ENCODE measurements at regions not wholly inside any gene's neighbourhood (a gene's known extent, or its start where the extent isn't known, plus 50 kb on each side); places are given as distances from the start of the nearest gene placed in this dataset.
"Not testable (repeated sequence)": the region's sequence is repeated elsewhere in the genome, so short reads cannot be mapped to it uniquely, and the experiment has no call there.

DNA sequence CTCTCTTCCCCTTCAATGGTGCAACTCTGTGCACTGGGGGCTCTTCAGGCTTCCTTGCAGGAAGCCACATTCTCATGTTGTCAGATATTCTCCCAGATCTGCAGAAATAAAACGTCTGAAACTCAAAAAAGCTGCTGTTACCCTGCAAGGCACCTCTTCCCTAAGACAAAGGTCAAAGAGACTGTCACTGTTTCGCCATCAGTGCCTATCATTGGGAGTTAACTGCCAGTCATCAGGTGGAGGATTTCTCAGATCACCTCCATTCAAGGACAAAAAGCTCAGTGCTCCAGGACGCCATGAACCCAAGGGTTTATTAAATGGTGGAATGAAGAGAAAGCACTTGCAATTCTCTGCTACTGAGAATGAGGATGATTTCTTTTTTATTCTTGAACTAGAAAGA, 144.6 kb upstream of the PALS2 start:
- FAIRE-seq (no peak), DNase-seq (ENCODE audit: insufficient read length, low spot score) (no peak)

DNA sequence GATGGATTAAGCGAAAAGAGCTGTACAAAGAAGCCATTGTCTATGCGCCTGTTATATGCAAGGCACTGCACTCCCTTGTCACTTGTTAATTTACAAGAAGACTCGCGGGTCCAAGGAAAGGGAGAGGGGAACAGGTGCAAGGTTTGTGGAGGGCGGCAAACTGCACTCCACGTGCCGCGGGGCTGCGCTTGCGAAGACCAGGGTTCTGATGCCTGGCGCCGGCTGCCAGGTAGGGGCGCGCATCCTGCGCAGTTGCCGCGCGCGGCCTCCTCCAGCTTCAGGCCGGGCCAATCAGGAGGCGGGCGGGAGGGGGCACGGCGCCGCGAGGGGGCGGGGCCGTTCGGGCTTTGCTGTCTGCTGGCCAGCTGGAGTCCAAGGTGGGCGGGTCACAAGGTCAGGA, 140.6 kb upstream of the PALS2 start:
- FAIRE-seq = no peak
- no peak for DNase-seq (ENCODE audit: insufficient read length, low spot score)

- FAIRE-seq = no peak
Measured at GRCh38 chr7:24434972-24435371, 138.3 kb upstream of the PALS2 start.

DNA sequence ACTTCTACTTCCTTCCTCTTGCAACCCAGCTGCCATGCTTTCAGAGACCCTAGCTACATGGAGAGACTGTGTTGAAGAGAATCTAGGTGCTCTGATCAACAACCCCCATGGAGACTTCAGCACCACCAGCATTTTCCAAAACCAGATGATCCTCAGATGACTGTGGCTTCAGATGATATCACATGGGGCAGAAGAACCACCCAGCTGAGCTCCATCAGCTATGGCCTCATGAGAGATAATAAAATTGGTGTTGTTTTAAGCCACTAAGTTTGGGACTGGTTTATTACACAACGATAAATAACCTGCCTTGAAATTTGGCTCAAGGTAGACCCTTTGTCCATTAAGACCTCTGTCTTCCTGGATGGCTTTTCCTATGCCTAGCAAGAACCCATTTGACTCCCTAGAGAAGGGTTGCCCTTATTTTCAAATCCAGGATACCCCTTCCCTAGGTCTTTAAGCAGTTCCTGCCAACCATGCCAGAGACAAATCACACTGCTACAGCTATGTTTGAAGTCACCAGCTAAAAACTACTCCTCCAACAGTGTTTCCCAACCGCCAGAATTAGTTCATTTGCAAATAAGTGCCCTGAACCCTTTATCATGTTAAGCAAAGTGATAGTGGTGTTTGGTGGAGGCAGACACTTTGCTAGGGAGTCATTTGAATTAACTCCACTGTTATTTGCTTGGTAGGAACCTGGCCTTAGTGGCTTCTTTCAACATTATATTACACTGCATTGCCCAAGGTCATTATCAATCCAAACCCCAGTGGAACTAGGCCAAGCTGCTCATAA, 136.9 kb upstream of the PALS2 start:
- DNase-seq (ENCODE audit: insufficient read length, low spot score) (no peak), FAIRE-seq (no peak)

More at GRCh38 chr7:24434972-24435371, 138.3 kb upstream of the PALS2 start:
- DNase-seq (ENCODE audit: insufficient read length, low spot score) = no peak

DNA sequence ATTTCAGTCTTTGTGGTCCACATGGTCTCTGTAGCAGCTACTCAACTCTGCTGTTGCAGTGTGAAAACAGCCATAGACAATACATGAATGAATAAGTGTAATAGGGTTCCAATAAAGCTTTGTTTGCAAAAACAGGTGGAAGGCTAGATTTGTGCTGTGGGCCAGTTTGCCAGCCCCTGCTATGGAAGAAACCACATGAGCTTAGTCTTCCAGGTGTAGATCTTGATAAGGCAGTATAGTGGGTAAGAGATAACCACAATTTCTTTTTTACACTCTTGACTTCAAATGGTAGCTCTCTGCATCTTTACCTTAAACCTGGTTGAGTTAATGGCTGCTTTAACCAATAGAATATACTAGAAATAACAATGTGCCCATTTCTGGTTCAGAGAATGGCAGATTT, 135.0 kb upstream of the PALS2 start:
- no peak for DNase-seq (ENCODE audit: insufficient read length, low spot score)
- no peak for FAIRE-seq

DNA sequence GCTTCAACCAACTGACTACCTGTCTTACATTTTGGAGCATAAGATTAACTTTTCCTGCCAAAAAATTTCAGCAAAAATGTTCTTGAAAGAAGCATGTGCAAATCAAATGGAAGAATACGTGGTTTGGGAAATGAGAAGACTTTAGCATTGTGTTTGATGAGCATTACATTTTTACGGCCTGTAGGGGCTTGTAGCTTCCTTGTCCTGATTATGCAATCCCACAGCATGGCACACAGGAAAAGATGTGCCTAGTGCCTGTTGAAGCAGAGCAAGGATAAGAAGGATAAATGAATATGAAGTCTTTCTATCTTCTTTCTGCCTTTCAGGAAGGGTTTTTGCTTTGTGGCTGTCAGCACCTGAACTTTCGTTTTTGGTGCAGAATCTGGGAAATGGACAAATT, 134.1 kb upstream of the PALS2 start:
- not testable (repeated sequence) for FAIRE-seq; DNase-seq (ENCODE audit: insufficient read length, low spot score)

DNA sequence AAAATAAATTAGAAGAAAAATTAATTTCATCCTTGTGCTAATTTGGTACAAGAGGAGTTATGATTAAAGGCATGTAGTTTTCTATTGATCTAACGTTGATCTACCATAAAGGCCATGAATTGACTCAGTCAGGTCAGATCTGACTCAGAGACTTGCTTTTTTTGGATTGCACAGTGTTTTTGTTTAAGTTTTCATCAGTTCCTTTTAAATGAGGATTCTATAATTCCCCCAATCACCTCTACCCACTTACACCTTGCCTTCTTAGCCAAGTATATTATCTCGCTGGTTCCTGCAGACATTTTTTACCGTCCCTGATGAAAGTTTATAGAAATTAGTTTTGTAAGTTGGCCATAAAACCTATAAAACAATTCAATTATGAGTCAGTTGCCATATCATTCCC, 132.4 kb upstream of the PALS2 start:
- DNase-seq (ENCODE audit: insufficient read length, low spot score) (no peak), FAIRE-seq (no peak)

GRCh38 chr7:24441314-24442027, 131.8 kb upstream of the PALS2 start:
- DNase-seq (ENCODE audit: insufficient read length, low spot score) = no peak
- FAIRE-seq = no peak

- no peak for DNase-seq (ENCODE audit: insufficient read length, low spot score)
- no peak for FAIRE-seq
Measured at GRCh38 chr7:24442170-24442777, 131.0 kb upstream of the PALS2 start.

DNA sequence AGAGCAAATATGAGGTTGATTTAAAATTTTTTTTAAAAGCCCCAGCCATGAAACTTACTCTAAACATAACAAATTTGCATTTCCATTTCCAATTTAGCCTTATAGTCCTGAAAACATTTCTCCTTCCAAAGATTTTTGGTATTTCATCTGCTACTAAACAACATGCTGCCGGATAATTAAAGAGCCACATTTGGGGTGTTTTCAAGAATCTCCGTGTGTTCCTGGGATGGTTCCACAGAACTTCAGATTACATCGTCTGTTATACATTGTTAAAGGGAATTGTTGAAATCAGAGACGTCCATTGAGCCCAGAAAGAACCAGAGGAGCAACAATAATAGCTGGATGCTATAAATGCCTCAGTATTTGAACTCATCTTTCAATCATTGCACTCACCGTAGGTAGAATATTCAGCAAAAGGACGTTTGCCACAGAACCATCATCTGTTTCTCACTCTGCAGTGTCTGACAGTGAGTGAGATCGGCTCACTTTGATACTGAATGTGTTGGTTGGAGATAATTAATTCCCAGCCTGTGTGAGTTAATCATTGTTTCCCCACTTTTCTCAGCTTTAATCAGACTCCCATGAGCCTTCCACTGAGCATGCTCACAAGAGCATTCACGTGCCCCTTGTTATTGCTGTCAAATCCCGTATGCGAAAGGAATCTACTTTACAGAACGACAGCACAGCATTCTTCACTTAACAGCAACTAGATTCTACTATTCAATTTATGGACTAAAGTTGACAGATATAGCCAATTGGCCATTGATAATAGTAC, 128.4 kb upstream of the PALS2 start:
- FAIRE-seq (no peak), DNase-seq (ENCODE audit: insufficient read length, low spot score) (no peak)

GRCh38 chr7:24448038-24448437, 125.2 kb upstream of the PALS2 start:
- no peak for FAIRE-seq
- DNase-seq (ENCODE audit: insufficient read length, low spot score) = no peak

DNA sequence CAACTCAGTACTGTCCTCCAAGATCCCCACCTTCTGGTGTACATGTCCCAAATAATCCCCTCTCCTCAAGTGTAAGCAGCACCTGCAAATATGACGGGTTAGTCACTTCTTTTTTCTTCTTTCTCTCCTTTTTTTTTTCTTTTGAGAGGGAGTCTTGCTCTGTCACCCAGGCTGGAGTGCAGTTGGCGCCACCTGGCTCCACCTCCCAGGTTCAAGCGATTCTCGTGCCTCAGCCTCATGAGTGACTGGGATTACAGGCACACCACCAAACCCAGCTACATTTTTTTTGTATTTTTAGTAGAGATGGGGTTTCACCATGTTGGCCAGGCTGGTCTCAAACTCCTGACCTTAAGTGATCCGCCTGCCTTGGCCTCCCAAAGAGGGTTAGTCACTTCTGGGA, 123.8 kb upstream of the PALS2 start:
- DNase-seq (ENCODE audit: insufficient read length, low spot score); FAIRE-seq: not testable (repeated sequence)

DNA sequence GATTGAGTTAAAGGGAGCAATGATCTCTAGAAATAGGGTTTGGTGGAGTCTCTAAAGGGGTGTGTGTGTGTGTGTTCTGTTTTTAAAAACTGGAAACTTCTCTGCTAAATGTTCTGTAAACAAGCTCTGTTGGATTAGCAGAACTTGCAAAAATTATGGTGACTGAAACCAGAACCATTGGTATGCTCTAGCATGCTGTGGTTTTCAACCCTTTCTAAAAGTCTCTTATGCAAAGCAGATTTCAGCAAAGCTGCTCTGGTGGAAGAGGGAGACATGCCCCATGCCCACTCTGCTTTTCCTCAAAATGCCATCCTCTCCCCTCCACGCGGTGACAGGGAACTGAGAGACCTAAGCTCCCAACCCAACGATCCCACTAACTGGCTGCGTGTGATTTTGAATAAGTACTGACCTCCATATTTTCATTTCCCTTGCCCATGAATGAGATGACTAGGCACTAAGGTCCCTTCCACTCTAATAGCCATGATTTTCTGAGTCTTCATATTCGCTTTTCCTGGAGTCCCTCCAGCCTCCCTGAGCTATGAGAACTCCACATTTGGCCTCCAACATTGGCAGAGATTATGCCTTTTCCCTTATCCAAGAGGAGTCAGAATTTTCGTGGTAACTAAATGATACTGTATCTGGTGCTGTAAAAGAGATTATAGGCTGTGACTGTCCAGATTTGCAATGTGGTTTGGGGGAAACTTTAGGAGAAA, 117.3 kb upstream of the PALS2 start:
- DNase-seq (ENCODE audit: insufficient read length, low spot score) = no peak
- FAIRE-seq = no peak

GRCh38 chr7:24456526-24457218, 116.6 kb upstream of the PALS2 start:
- DNase-seq (ENCODE audit: insufficient read length, low spot score) (no peak), FAIRE-seq (no peak)

DNA sequence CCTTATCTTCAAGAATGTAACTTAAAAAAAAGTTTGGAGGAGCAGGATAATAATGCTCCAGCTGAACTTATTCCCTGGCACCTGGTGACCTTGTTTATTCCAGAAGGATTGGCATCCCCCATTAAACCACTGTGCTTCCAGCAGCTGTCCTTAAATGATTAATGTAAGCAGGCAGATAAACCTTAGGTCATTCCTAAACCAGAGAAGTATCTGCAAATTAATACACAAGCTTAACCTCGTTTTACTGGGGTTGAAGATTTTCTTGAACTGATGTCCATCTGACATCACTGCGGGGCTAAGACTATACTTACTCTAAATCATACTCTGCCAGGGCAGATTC, 116.1 kb upstream of the PALS2 start:
- DNase-seq (ENCODE audit: insufficient read length, low spot score) (no peak), FAIRE-seq (no peak)

GRCh38 chr7:24462117-24462516, 111.1 kb upstream of the PALS2 start:
- FAIRE-seq = no peak
- no peak for DNase-seq (ENCODE audit: insufficient read length, low spot score)

DNA sequence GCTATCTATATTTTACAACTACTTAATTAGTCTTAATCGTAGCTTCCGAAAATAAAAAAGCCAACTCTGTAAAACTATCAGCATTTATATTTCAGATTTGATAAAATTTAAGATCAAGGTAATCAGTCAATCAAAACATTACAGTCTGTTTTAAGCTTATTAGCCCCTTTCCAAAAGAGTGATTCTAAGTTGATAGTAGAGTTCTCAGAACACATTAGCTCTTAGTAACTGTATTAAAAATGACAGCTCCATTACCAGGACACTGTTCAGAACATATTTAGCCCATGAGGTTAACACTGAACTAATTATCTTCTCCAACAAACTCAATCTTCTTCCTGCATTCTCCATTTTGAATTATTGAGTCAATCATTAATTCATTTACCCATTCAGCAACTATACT, 110.3 kb upstream of the PALS2 start:
- DNase-seq (ENCODE audit: insufficient read length, low spot score) (no peak), FAIRE-seq (no peak)

- no peak for FAIRE-seq
- no peak for DNase-seq (ENCODE audit: insufficient read length, low spot score)
Measured at GRCh38 chr7:24463474-24463873, 109.8 kb upstream of the PALS2 start.

DNA sequence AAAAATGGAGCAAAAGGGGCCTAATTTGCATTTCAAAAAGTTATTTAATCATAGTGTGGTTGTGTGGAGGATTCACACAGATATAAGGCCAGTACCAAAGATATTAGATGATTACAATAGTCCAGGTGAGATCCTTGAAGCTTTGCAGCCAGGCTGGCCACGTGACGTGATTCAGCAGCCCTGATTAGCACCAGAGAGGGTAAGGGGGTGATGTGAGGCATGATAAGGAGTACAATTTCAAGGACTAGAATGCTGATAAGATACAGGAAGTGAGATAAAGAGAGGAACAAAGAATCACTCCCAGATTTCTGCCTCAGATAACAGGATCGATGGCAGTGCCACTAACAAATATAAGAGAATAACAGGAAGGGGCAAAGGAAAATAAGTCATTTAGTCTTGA, 108.4 kb upstream of the PALS2 start:
- FAIRE-seq (no peak), DNase-seq (ENCODE audit: insufficient read length, low spot score) (no peak)

GRCh38 chr7:24466168-24466768, 107.0 kb upstream of the PALS2 start:
- no peak for FAIRE-seq
- no peak for DNase-seq (ENCODE audit: insufficient read length, low spot score)

All from HTR-8/SVneo (cell line).